H1 (cell line): ENCODE measurements at regions not wholly inside any gene's neighbourhood (a gene's known extent, or its start where the extent isn't known, plus 50 kb on each side); places are given as distances from the start of the nearest gene placed in this dataset.

Source experiments
- CTCF ChIA-PET: fragments of 300-600 bp; sonication (Branson Sonifier 250); formaldehyde crosslinking; loops from one replicate; lab custom pipeline; 2021; ENCODE audit not compliant: partially characterized antibody; lab: Charles Lee
- POLR2A ChIA-PET: fragments of 300-600 bp; sonication (Branson Sonifier 250); formaldehyde crosslinking; loops from one replicate; lab custom pipeline; 2021; ENCODE audit warnings: inconsistent platforms; ENCODE audit not compliant: partially characterized antibody; lab: Charles Lee
- DNase-seq, 2 experiments: peaks; one replicate each; pipeline versions ENCODE4 v3.0.0 to v3.0.0-alpha.2; 2010 to 2022; ENCODE audit warnings: low spot score in 2 of 2, low read depth in 1 of 2, mixed read lengths in 1 of 2
- FAIRE-seq: peaks from 2 replicates; lab custom pipeline; 2011; peaks lifted over from hg19 to GRCh38; lab: Jason Lieb, UNC
- H2AFZ ChIP-seq: 2 replicates; pipeline ENCODE4 v1.8.1; 2012; ENCODE audit warnings: low read length, inconsistent platforms
- H2AK5ac ChIP-seq: 2 replicates; pipeline ENCODE4 v1.6.1; 2013; ENCODE audit warnings: low read depth, low read length
- H2BK120ac ChIP-seq: replicated peaks from 2 replicates; pipeline ENCODE3; 2013; ENCODE audit warnings: low read depth, low read length, inconsistent platforms
- H2BK12ac ChIP-seq: 2 replicates; pipeline ENCODE4 v1.6.1; 2013; ENCODE audit warnings: low read depth, low read length
- H2BK15ac ChIP-seq: 2 replicates; pipeline ENCODE4 v1.6.1; 2013; ENCODE audit warnings: low read length
- H2BK20ac ChIP-seq: 2 replicates; pipeline ENCODE4 v1.6.1; 2013; ENCODE audit warnings: low read length
- H2BK5ac ChIP-seq: 2 replicates; pipeline ENCODE4 v1.6.1; 2013; ENCODE audit warnings: low read depth, low read length
- H3K14ac ChIP-seq: 2 replicates; pipeline ENCODE4 v1.6.1; 2013; ENCODE audit warnings: inconsistent platforms; ENCODE audit not compliant: insufficient read length
- H3K18ac ChIP-seq: 2 replicates; pipeline ENCODE4 v1.6.1; 2013; ENCODE audit warnings: low read length; ENCODE audit errors: extremely low read depth
- H3K23ac ChIP-seq: 2 replicates; pipeline ENCODE4 v1.6.1; 2013; ENCODE audit warnings: inconsistent platforms; ENCODE audit not compliant: insufficient read length
- H3K23me2 ChIP-seq: 2 replicates; pipeline ENCODE4 v1.6.1; 2013; ENCODE audit warnings: low read depth, low read length
- H3K27ac ChIP-seq: 2 replicates; pipeline ENCODE4 v1.6.1; 2011; ENCODE audit warnings: low read depth, low read length, inconsistent platforms
- H3K27me3 ChIP-seq, 4 experiments: replicated peaks in 1 of 4; 1 replicate in 1 of 4; 2 replicates in 3 of 4; pipeline versions ENCODE4 v1.6.1 to v1.8.1; 2011 to 2013; ENCODE audit warnings: low read length in 3 of 4, mild to moderate bottlenecking in 3 of 4, inconsistent platforms in 2 of 4, mixed read lengths in 2 of 4, moderate library complexity in 1 of 4; ENCODE audit not compliant: control insufficient read depth in 3 of 4, insufficient read depth in 3 of 4; ENCODE audit errors: extremely low read depth in 1 of 4
- H3K36me3 ChIP-seq, 4 experiments: 2 replicates each; pipeline versions ENCODE4 v1.6.1 to v1.8.1; 2011 to 2013; ENCODE audit warnings: mild to moderate bottlenecking in 4 of 4, low read length in 3 of 4, moderate library complexity in 2 of 4, control low read depth in 1 of 4, inconsistent platforms in 1 of 4; ENCODE audit not compliant: insufficient read depth in 4 of 4, control insufficient read depth in 2 of 4
- H3K4ac ChIP-seq: replicated peaks from 2 replicates; pipeline ENCODE3; 2013; ENCODE audit warnings: low read length, low read depth, mixed read lengths, inconsistent platforms; ENCODE audit not compliant: insufficient read length
- H3K4me1 ChIP-seq, 4 experiments: replicated peaks in 1 of 4; 1 replicate in 1 of 4; 2 replicates in 3 of 4; pipeline versions ENCODE4 v1.6.1 to v1.8.1; 2011 to 2013; ENCODE audit warnings: low read length in 3 of 4, inconsistent platforms in 2 of 4, mixed read lengths in 1 of 4; ENCODE audit not compliant: insufficient read depth in 4 of 4, control insufficient read depth in 3 of 4
- H3K4me2 ChIP-seq, 2 experiments: 2 replicates each; pipeline versions ENCODE4 v1.6.1 to v1.8.1; 2011 to 2013; ENCODE audit warnings: low read depth in 2 of 2, low read length in 2 of 2, control low read depth in 1 of 2, inconsistent platforms in 1 of 2, mild to moderate bottlenecking in 1 of 2; ENCODE audit not compliant: insufficient read depth in 1 of 2
- H3K4me3 ChIP-seq, 4 experiments: fragments of 200-600, 300-600 bp in 1 of 4; sonication (generic), shearing (Covaris generic), sonication (Bioruptor Twin) in 1 of 4; 2 replicates each; pipeline versions ENCODE4 v1.5.1 to v1.8.1; 2011 to 2016; ENCODE audit warnings: low read length in 4 of 4, low read depth in 3 of 4, control low read depth in 2 of 4, inconsistent platforms in 2 of 4, mild to moderate bottlenecking in 2 of 4, mixed read lengths in 1 of 4, moderate library complexity in 1 of 4; ENCODE audit not compliant: insufficient read depth in 2 of 4; ENCODE audit errors: extremely low read depth in 1 of 4
- H3K56ac ChIP-seq: replicated peaks from 2 replicates; pipeline ENCODE3; 2013; ENCODE audit warnings: low read depth, mild to moderate bottlenecking, mixed read lengths, low read length, inconsistent platforms; ENCODE audit not compliant: insufficient read length
- H3K79me1 ChIP-seq: 2 replicates; pipeline ENCODE4 v1.6.1; 2013; ENCODE audit warnings: low read depth, low read length, control low read depth
- H3K79me2 ChIP-seq, 2 experiments: 2 replicates each; pipeline versions ENCODE4 v1.6.1 to v1.8.1; 2012 to 2013; ENCODE audit warnings: low read length in 2 of 2, mild to moderate bottlenecking in 2 of 2, inconsistent platforms in 1 of 2; ENCODE audit not compliant: insufficient read depth in 2 of 2, control insufficient read depth in 1 of 2
- H3K9ac ChIP-seq, 4 experiments: replicated peaks in 1 of 4; 1 replicate in 1 of 4; 2 replicates in 3 of 4; pipeline versions ENCODE4 v1.6.1 to v1.8.1; 2011 to 2013; ENCODE audit warnings: low read depth in 3 of 4, low read length in 3 of 4, control low read depth in 2 of 4, mild to moderate bottlenecking in 2 of 4, moderate library complexity in 2 of 4, inconsistent platforms in 1 of 4; ENCODE audit errors: extremely low read depth in 1 of 4
- H3K9me3 ChIP-seq, 2 experiments: 2 replicates each; pipeline versions ENCODE4 v1.6.1 to v1.8.1; 2012 to 2013; ENCODE audit warnings: mild to moderate bottlenecking in 2 of 2, moderate library complexity in 2 of 2, control low read depth in 1 of 2, inconsistent platforms in 1 of 2, low read depth in 1 of 2, low read length in 1 of 2, mixed read lengths in 1 of 2; ENCODE audit not compliant: insufficient read depth in 2 of 2
- H4K20me1 ChIP-seq, 2 experiments: replicated peaks in 1 of 2; 2 replicates each; pipeline versions ENCODE3 to v1.8.1; 2011 to 2013; ENCODE audit warnings: inconsistent platforms in 2 of 2, low read length in 2 of 2, mild to moderate bottlenecking in 1 of 2; ENCODE audit not compliant: insufficient read depth in 2 of 2, control insufficient read depth in 1 of 2
- H4K5ac ChIP-seq: 2 replicates; pipeline ENCODE4 v1.6.1; 2013; ENCODE audit warnings: low read length, low read depth, mixed read lengths, inconsistent platforms; ENCODE audit not compliant: insufficient read length
- H4K8ac ChIP-seq: 2 replicates; pipeline ENCODE4 v1.8.0; 2013; ENCODE audit warnings: mild to moderate bottlenecking, moderate library complexity, low read length, inconsistent platforms; ENCODE audit not compliant: insufficient read depth; ENCODE audit errors: extremely low read depth
- H4K91ac ChIP-seq: replicated peaks from 2 replicates; pipeline ENCODE3; 2013; ENCODE audit warnings: low read length, mixed read lengths, inconsistent platforms; ENCODE audit not compliant: insufficient read length
- ASH2L ChIP-seq: fragments of 200-600, 300-600 bp; sonication (generic); IDR thresholded peaks from one replicate; pipeline ENCODE4 v1.7.1; 2017; ENCODE audit warnings: low read length
- ATF2 ChIP-seq: IDR thresholded peaks from 2 replicates; pipeline ENCODE4 v1.6.1; 2012; ENCODE audit warnings: low read length, inconsistent platforms
- CTBP2 ChIP-seq: IDR thresholded peaks from 2 replicates; pipeline ENCODE4 v1.7.0; 2011; ENCODE audit warnings: borderline replicate concordance, mild to moderate bottlenecking, moderate library complexity, mixed read lengths, low read length; ENCODE audit not compliant: insufficient read depth, insufficient read length
- HDAC2 ChIP-seq, 2 experiments: fragments of 300-600 bp in 1 of 2; sonication (generic) in 1 of 2; IDR thresholded peaks; 2 replicates each; pipeline ENCODE4 v1.6.1; 2011 to 2012; ENCODE audit warnings: low read depth in 2 of 2, low read length in 2 of 2, mild to moderate bottlenecking in 2 of 2, moderate library complexity in 2 of 2, borderline replicate concordance in 1 of 2, inconsistent platforms in 1 of 2
- KDM5A ChIP-seq: fragments of 200-600 bp; IDR thresholded peaks from 2 replicates; pipeline ENCODE4 v1.7.1; 2012; ENCODE audit warnings: mild to moderate bottlenecking, low read length, inconsistent platforms, mixed read lengths
- PHF8 ChIP-seq: fragments of 200-600 bp; sonication (generic); conservative IDR thresholded peaks from 2 replicates; pipeline ENCODE4 v1.7.1; 2012; ENCODE audit warnings: low read depth, mild to moderate bottlenecking, inconsistent platforms, low read length, moderate library complexity
- RNF2 ChIP-seq: fragments of 200-900, 300-1000 bp; sonication (generic); IDR thresholded peaks from 2 replicates; pipeline ENCODE4 v1.7.1; 2016; ENCODE audit warnings: borderline replicate concordance, low read depth, mild to moderate bottlenecking, antibody characterized with exemption, low read length; ENCODE audit not compliant: poor library complexity, severe bottlenecking; ENCODE audit errors: missing control alignments
- YY1 ChIP-seq: IDR thresholded peaks from 2 replicates; pipeline ENCODE4 v1.6.1; 2011; ENCODE audit warnings: low read depth, mild to moderate bottlenecking, low read length
- WGBS, 2 experiments: shearing (Covaris generic) in 1 of 2; methylation state at CpG; one replicate each; pipeline versions ENCODE4 v1.1.6 to v1.1.7; 2013 to 2015; ENCODE audit warnings: low lambda C conversion rate in 2 of 2, mixed read lengths in 2 of 2, inconsistent platforms in 1 of 2, low coverage in 1 of 2, missing lambda C conversion rate in 1 of 2; ENCODE audit not compliant: insufficient replicate concordance in 2 of 2, insufficient coverage in 1 of 2, insufficient read length in 1 of 2; ENCODE audit errors: extremely low coverage in 1 of 2, missing lambda C conversion rate in 1 of 2; 5-methylcytosine and 5-hydroxymethylcytosine counted together

GRCh38 chr3:59310736-59311135 lies 260.9 kb upstream of the CFAP20DC start:
- WGBS, 2 experiments, result 90% methylated on average over 2 of the region's 2 CpGs; no CpG with 5 or more reads in 1 of the 2 experiments
- no peak overlapping the region for H3K56ac ChIP-seq
- CTCF ChIA-PET, result interaction anchor here (0.9 to 1.7 kb wide), 6 partner anchors 16 to 265 kb away, joined by 3 to 4 read pairs (median 3); no protein-coding TSS in a partner anchor
- H3K4me3 ChIP-seq, result no peak overlapping the region
- no peaks in the 10 kb centered on the region for H3K27me3 ChIP-seq
- no peaks in the 10 kb centered on the region for H4K20me1 ChIP-seq
- no peak overlapping the region for H4K5ac ChIP-seq
- no peaks in the 10 kb centered on the region for H3K9me3 ChIP-seq
- H3K4me1 ChIP-seq, result no peaks in the 10 kb centered on the region
- no peak overlapping the region for H3K23ac ChIP-seq
- H2BK12ac ChIP-seq, result no peak overlapping the region
- no peaks in the 10 kb centered on the region for H3K23me2 ChIP-seq
- H2BK5ac ChIP-seq, result no peak overlapping the region
- no peaks in the 10 kb centered on the region for H3K36me3 ChIP-seq
- no peaks in the 10 kb centered on the region for H3K79me2 ChIP-seq
- no peak overlapping the region for H2AFZ ChIP-seq
- H2BK20ac ChIP-seq, result no peak overlapping the region
- H3K9ac ChIP-seq, result no peak overlapping the region
- H4K8ac ChIP-seq, result no peak overlapping the region
- H2AK5ac ChIP-seq, result no peak overlapping the region
- H3K4ac ChIP-seq, result no peak overlapping the region
- POLR2A ChIA-PET, result no interaction called here
- H4K91ac ChIP-seq, result no peak overlapping the region
- no peak overlapping the region for H2BK15ac ChIP-seq
- no peak overlapping the region for H3K14ac ChIP-seq
- H2BK120ac ChIP-seq, result no peak overlapping the region
- H3K79me1 ChIP-seq, result no peaks in the 10 kb centered on the region
- no peak overlapping the region for H3K4me2 ChIP-seq
- DNase-seq (no peak), FAIRE-seq (no peak)
- H3K18ac ChIP-seq, result no peak overlapping the region
- no peak overlapping the region for H3K27ac ChIP-seq
- no peak for TF ChIP-seq KDM5A
- no peak for TF ChIP-seq ATF2
- no peak for TF ChIP-seq ASH2L
- no peak for TF ChIP-seq CTBP2
- no peak for TF ChIP-seq HDAC2 (IDR thresholded peaks at IDR 0.05; ENCODE audit: borderline replicate concordance in 1 of 2, low read depth in 2 of 2, low read length in 2 of 2)
- no peak for TF ChIP-seq RNF2
- no peak for TF ChIP-seq PHF8
- TF ChIP-seq YY1, result no peak
